Neural crest cell (in vitro differentiated cells): ENCODE measurements at regions not wholly inside any gene's neighbourhood (a gene's known extent, or its start where the extent isn't known, plus 50 kb on each side); places are given as distances from the start of the nearest gene placed in this dataset.

Experiments used
- DNase-seq: peaks from one replicate; pipeline ENCODE4 v3.0.0; 2021; ENCODE audit warnings: low read depth, mixed read lengths, low spot score
- H3K27ac Mint-ChIP-seq: one replicate; pipeline ENCODE4 v1.8.0; 2021; ENCODE audit warnings: mild to moderate bottlenecking, mixed read lengths; ENCODE audit not compliant: unreplicated experiment
- H3K27me3 Mint-ChIP-seq: 2 replicates; pipeline ENCODE4 v1.8.0; 2021; ENCODE audit warnings: low read depth, mild to moderate bottlenecking, mixed read lengths
- H3K36me3 Mint-ChIP-seq: 2 replicates; pipeline ENCODE4 v1.8.0; 2021; ENCODE audit warnings: low read depth, mild to moderate bottlenecking, mixed read lengths
- H3K4me1 Mint-ChIP-seq: 2 replicates; pipeline ENCODE4 v1.8.0; 2021; ENCODE audit warnings: mixed read lengths
- H3K4me3 Mint-ChIP-seq: one replicate; pipeline ENCODE4 v1.8.0; 2021; ENCODE audit warnings: mild to moderate bottlenecking, mixed read lengths
- H3K9me3 Mint-ChIP-seq: 2 replicates; pipeline ENCODE4 v1.8.0; 2021; ENCODE audit warnings: mixed read lengths
- CTCF ChIP-seq: fragments of 200-600 bp; sonication (generic); conservative IDR thresholded peaks from 2 replicates; pipeline ENCODE4 v1.5.0; 2021; ENCODE audit warnings: antibody characterized with exemption, mild to moderate bottlenecking

GRCh38 chr3:72350761-72351505 lies 497.3 kb downstream of the SHQ1 start:
- H3K36me3 Mint-ChIP-seq = no peaks in the 10 kb centered on the region
- peaks cover 7% of the 10 kb centered on the region for H3K27me3 Mint-ChIP-seq
- no peak overlapping the region for H3K27ac Mint-ChIP-seq
- no peak for TF ChIP-seq CTCF
- no peak overlapping the region for H3K4me3 Mint-ChIP-seq
- peaks cover 3% of the 10 kb centered on the region for H3K4me1 Mint-ChIP-seq
- H3K9me3 Mint-ChIP-seq = no peaks in the 10 kb centered on the region
- no peak for DNase-seq

- H3K27ac Mint-ChIP-seq = no peak overlapping the region
- peaks cover 3% of the 10 kb centered on the region for H3K4me1 Mint-ChIP-seq
- no peak for TF ChIP-seq CTCF
- H3K36me3 Mint-ChIP-seq = no peaks in the 10 kb centered on the region
- peaks cover 7% of the 10 kb centered on the region for H3K27me3 Mint-ChIP-seq
- H3K9me3 Mint-ChIP-seq = no peaks in the 10 kb centered on the region
- DNase-seq = no peak
- no peak overlapping the region for H3K4me3 Mint-ChIP-seq
These were observed 499.9 kb downstream of the SHQ1 start for GRCh38 chr3:72348357-72348756.

GRCh38 chr3:72347819-72348319 lies 500.4 kb downstream of the SHQ1 start:
- no peak for DNase-seq
- Mint-ChIP-seq H3K27me3 (peaks cover 7% of the 10 kb centered on the region), H3K4me3 (no peak overlapping the region), H3K9me3 (no peaks in the 10 kb centered on the region), H3K4me1 (peaks cover 3% of the 10 kb centered on the region), H3K27ac (no peak overlapping the region), H3K36me3 (no peaks in the 10 kb centered on the region)
- TF ChIP-seq CTCF = no peak

GRCh38 chr3:72346526-72346926 lies 501.7 kb downstream of the SHQ1 start:
- Mint-ChIP-seq H3K4me1 (no peaks in the 10 kb centered on the region), H3K27me3 (peaks cover 5% of the 10 kb centered on the region), H3K4me3 (no peak overlapping the region), H3K36me3 (no peaks in the 10 kb centered on the region), H3K9me3 (no peaks in the 10 kb centered on the region), H3K27ac (peak overlapping the region; percentile 48)
- no peak for TF ChIP-seq CTCF
- DNase-seq = no peak

GRCh38 chr3:72345980-72346379 lies 502.3 kb downstream of the SHQ1 start:
- no peak for DNase-seq
- H3K27me3 Mint-ChIP-seq = peaks cover 2% of the 10 kb centered on the region
- H3K4me3 Mint-ChIP-seq = no peak overlapping the region
- H3K4me1 Mint-ChIP-seq = no peaks in the 10 kb centered on the region
- no peak overlapping the region for H3K27ac Mint-ChIP-seq
- TF ChIP-seq CTCF = no peak
- no peaks in the 10 kb centered on the region for H3K9me3 Mint-ChIP-seq
- H3K36me3 Mint-ChIP-seq = no peaks in the 10 kb centered on the region
